ENCODE measurements at regions not wholly inside any gene's neighbourhood (a gene's known extent, or its start where the extent isn't known, plus 50 kb on each side); places are given as distances from the start of the nearest gene placed in this dataset.
A peak's percentile ranks its signal among the peaks of the same experiment; 100 is the strongest.

DNA sequence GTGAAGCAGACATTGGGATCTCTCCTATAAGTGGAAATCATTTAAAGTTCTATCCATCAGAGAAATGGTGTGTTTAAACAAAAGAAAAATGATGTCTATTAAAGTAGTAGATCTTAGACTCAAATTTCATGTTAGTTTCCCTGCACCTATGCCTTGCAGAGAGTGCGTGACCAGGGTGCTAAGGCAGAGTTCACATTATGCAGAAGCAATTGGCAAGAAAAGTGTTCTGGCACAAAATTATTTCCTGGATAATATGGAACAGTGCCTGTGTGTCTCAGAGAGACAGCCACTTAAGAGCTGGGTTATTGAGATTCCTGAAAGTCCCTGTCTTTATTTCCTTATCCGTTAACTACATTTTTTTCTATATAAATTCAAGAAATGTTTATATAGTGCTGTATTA, 457.0 kb downstream of the CDH8 start:
- intact Hi-C loops (cut with DNase I; ENCODE audit: low total_unique reads), result no loop called here
- no peak overlapping the region for H3K4me3 ChIP-seq (ENCODE audit: low read depth, poor library complexity, severe bottlenecking)
- 46 to 51% methylated on average over 2 of the region's 2 CpGs for WGBS, 2 donors
- TF ChIP-seq, protein P1, sequence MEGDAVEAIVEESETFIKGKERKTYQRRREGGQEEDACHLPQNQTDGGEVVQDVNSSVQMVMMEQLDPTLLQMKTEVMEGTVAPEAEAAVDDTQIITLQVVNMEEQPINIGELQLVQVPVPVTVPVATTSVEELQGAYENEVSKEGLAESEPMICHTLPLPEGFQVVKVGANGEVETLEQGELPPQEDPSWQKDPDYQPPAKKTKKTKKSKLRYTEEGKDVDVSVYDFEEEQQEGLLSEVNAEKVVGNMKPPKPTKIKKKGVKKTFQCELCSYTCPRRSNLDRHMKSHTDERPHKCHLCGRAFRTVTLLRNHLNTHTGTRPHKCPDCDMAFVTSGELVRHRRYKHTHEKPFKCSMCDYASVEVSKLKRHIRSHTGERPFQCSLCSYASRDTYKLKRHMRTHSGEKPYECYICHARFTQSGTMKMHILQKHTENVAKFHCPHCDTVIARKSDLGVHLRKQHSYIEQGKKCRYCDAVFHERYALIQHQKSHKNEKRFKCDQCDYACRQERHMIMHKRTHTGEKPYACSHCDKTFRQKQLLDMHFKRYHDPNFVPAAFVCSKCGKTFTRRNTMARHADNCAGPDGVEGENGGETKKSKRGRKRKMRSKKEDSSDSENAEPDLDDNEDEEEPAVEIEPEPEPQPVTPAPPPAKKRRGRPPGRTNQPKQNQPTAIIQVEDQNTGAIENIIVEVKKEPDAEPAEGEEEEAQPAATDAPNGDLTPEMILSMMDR (IDR thresholded peaks at IDR 0.05), result no peak
- TF ChIP-seq POLR2A (IDR thresholded peaks at IDR 0.05), result no peak
- no peak for DNase-seq (ENCODE audit: low spot score in 2 of 2)

DNA sequence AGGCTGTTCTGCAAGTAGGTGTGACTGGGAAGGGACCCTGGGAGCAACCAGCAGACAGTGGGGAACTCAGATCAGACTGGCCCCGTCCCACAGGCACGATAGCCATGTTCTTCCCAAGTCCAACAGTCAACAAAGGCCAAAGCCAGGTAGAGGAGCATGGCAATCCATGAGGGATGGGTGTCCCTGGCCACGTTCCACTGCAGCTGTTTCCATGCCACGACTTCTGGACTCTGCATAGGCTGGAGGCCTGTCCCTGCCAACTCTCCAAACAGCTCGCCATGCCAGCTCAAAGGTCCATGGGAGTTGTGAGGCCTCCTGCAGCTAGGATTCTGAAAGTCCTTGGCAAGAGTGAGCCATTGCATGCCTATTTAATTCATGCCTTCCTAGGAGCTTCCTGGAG, 459.8 kb downstream of the CDH8 start:
- no peak for DNase-seq (ENCODE audit: low spot score in 2 of 2)
- no peak overlapping the region for H3K4me3 ChIP-seq (ENCODE audit: low read depth, poor library complexity, severe bottlenecking)
- 83 to 94% methylated on average over 3 to 5 of the region's 5 CpGs for WGBS, 2 donors
- TF ChIP-seq POLR2A (IDR thresholded peaks at IDR 0.05), result no peak
- TF ChIP-seq, protein P1 (IDR thresholded peaks at IDR 0.05), result no peak
- intact Hi-C loops (cut with DNase I; ENCODE audit: low total_unique reads), result no loop called here

DNA sequence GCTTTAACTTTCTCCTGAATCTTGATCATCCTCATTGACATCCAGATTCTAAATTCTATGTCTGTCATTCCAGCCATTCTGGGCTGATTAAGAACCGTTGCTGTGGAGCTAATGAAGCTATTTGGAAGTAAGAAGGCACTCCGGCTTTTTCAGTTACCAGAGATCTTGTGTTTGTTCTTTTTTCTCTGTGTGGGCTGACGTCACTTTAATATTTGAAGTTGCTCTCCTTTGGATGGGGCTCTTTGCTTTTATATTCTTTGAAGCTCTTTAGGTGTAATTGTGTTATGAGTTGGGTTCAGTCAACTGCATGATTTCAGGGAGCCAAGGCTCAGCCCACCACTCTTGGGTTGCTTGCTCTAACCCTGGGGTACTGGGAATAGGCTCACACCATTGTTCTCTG, 460.6 kb downstream of the CDH8 start:
- TF ChIP-seq, protein P1 (IDR thresholded peaks at IDR 0.05), result no peak
- TF ChIP-seq POLR2A (IDR thresholded peaks at IDR 0.05), result no peak
- 86 to 88% methylated on average over 3 of the region's 3 CpGs for WGBS, 2 donors
- intact Hi-C loops (cut with DNase I; ENCODE audit: low total_unique reads), result no loop called here

DNA sequence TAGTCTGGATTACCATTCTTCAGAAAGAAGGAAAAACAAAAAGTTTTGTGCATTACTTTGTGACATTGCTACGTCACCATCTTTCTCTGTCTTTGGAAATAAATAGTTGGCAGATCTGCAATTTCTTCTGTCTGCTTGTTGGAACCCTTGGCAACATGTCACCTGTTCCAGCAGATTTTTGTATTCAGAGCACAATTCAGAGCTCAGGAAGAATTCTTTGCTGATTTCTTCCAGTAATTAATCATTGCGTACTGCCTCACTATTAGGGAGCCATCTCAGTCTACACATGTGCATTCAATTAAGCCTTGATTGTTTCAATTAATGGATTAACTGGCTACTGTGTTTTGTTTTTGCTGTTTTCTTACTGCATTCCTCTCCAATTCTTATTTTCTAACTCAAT, 467.2 kb downstream of the CDH8 start:
- intact Hi-C loops (cut with DNase I; ENCODE audit: low total_unique reads), result no loop called here
- no peak for TF ChIP-seq POLR2A (IDR thresholded peaks at IDR 0.05)
- TF ChIP-seq, protein P1 (IDR thresholded peaks at IDR 0.05), result no peak
- no peak overlapping the region for H3K4me3 ChIP-seq (ENCODE audit: low read depth, poor library complexity, severe bottlenecking)
- WGBS, 2 donors, result 26 to 40% methylated on average over 2 of the region's 2 CpGs
- no peak for DNase-seq (ENCODE audit: low spot score in 2 of 2)

More for the DNA sequence above, 460.6 kb downstream of the CDH8 start:
- no peak for DNase-seq (ENCODE audit: low spot score in 2 of 2)
- H3K4me3 ChIP-seq (ENCODE audit: low read depth, poor library complexity, severe bottlenecking), result no peak overlapping the region

DNA sequence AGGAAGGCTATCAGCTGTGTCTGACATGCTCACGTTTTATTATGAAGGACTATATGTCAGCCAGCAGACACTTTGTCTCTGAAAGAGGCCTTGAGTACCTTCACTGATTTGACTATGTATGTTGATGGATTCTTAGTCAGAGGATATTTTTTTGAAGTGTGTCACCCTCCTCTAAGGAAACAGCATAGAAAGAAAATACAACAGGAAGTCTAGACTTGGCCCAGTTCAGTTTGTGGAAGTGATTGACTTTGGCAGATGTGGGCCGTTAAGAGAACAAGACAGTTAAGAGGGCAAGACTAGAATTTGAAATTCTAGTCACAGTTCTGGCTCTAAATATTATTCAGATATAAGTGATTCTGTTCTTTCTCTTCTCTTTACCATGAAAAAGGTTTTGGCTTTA, 471.5 kb downstream of the CDH8 start:
- no peak overlapping the region for H3K4me3 ChIP-seq (ENCODE audit: low read depth, poor library complexity, severe bottlenecking)
- no peak for TF ChIP-seq POLR2A (IDR thresholded peaks at IDR 0.05)
- TF ChIP-seq, protein P1 (IDR thresholded peaks at IDR 0.05), result no peak
- 10 to 28% methylated on average over 2 of the region's 2 CpGs for WGBS, 2 donors
- intact Hi-C loops (cut with DNase I; ENCODE audit: low total_unique reads), result no loop called here
- no peak for DNase-seq (ENCODE audit: low spot score in 2 of 2)

DNA sequence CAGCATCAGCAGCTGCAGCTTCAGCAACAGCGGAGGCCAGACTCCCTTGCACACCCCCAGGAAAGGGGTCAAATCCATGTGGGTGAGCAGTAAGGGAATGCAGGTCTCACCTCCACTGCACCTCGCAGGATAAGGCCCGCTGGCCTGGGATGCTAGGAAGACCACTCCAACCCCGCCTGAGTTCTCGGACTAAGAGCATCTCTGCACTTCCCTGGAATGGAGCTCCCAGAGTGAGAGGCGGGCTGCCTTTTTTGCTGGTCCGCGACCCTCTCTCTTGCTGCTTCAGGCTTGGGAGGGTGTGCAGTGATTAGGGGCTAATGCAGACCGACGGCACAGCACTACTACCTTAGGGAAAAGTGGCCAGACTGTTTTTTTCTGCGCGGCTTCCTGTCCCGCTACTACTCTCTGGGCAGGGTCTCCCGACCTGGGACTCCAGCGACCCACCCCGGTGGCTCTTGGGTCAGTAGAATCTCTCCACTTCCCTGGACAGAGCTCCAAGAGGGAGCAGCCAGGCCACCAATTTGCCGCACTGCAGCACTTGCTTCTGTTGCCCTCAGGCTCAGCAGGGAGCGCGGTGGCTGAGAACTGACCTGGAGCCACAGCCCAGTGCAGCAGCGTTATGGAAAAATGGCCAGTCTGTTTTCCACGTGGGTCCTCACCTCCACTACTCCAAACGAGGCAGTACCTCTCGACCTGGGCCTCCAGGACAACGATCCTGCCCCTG, 480.4 kb downstream of the CDH8 start:
- WGBS, 2 donors, result 91 to 95% methylated on average over 24 of the region's 24 CpGs
- intact Hi-C loops (cut with DNase I; ENCODE audit: low total_unique reads), result no loop called here
- H3K4me3 ChIP-seq (ENCODE audit: low read depth, poor library complexity, severe bottlenecking), result no peak overlapping the region
- peak in 1 of 2 donors; percentile 59 for DNase-seq (ENCODE audit: low spot score in 2 of 2)
- no peak for TF ChIP-seq POLR2A (IDR thresholded peaks at IDR 0.05)
- TF ChIP-seq, protein P1 (IDR thresholded peaks at IDR 0.05), result no peak

All from lower leg skin (tissue), 4 donors.